HepG2 (cell line): ENCODE measurements at regions not wholly inside any gene's neighbourhood (a gene's known extent, or its start where the extent isn't known, plus 50 kb on each side); places are given as distances from the start of the nearest gene placed in this dataset.

Experiments used
- CTCF ChIP-seq: sonication (generic); formaldehyde crosslinking; IDR thresholded peaks from 2 replicates; pipeline ENCODE4 v1.5.0; 2020; ENCODE audit warnings: mild to moderate bottlenecking, missing genetic modification reagents, moderate library complexity
- E2F2 ChIP-seq: sonication (generic); formaldehyde crosslinking; IDR thresholded peaks from 2 replicates; pipeline ENCODE4 v1.4.0; 2020; ENCODE audit warnings: missing genetic modification reagents, borderline replicate concordance
- POLR2A ChIP-seq, 2 experiments: IDR thresholded peaks; 2 replicates each; pipeline ENCODE4 v1.6.1; 2011; ENCODE audit warnings: low read depth in 2 of 2, low read length in 2 of 2, mild to moderate bottlenecking in 1 of 2, moderate library complexity in 1 of 2; ENCODE audit not compliant: insufficient read depth in 1 of 2
- TAF1 ChIP-seq: sonication (generic); formaldehyde crosslinking; IDR thresholded peaks from 2 replicates; pipeline ENCODE4 v1.4.0; 2020; ENCODE audit warnings: missing genetic modification reagents

- TF ChIP-seq POLR2A (IDR thresholded peaks at IDR 0.05; ENCODE audit: insufficient read depth in 1 of 2, low read depth in 2 of 2, low read length in 2 of 2) (no peak), E2F2 (CRISPR knock-in tag) (no peak), CTCF (CRISPR knock-in tag) (no peak), TAF1 (CRISPR knock-in tag) (no peak)
Measured at GRCh38 chr6:1203546-1203945, 108.4 kb upstream of the FOXQ1 start.
